HG03097 (cell line): ENCODE measurements at regions not wholly inside any gene's neighbourhood (a gene's known extent, or its start where the extent isn't known, plus 50 kb on each side); places are given as distances from the start of the nearest gene placed in this dataset.

Experiments used
- ATAC-seq: cut with Tn5 transposase; IDR thresholded peaks from one replicate; pipeline ENCODE4 v1.9.1; 2021; ENCODE audit not compliant: unreplicated experiment, low FRiP score

DNA sequence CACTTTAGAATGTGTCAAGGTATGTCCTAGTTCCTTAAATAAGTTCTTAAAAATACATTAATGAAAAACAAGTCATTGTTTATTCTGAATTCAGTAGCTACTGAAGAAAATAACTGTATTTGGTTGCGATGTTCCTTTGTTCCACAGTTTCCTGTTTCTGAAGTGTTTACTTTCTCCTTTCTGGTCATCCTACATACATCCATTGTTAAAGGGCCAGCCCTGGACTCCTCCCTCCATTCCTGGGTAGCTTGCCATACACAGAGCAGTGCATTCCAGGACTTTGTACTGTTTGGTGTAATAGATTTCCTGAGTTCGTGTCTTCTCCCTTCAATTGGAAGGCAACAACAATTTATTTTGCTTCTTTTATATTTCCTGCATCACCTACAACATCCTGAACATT, 845.4 kb upstream of the CXADR start:
- no peak for ATAC-seq

DNA sequence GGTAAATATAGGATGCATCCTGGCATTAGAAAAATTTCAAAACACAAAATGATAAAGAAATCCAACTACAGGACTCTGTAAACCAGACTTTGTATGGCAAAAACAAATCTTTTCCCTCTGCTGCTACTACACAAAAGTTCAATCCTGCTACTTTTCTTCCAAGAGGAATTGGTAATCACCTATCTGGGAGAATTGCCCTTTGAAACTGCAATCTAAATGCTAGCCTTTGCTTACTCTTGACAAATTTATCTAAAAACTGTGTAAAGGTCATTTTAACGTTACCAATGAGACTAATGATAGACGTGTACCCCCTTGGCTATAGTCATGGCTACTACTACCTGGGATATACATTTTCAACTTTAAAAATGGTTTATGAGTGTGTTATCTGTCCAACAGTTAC, 837.9 kb upstream of the CXADR start:
- no peak for ATAC-seq

GRCh38 chr21:16676391-16676790, 836.5 kb upstream of the CXADR start:
- ATAC-seq = no peak

DNA sequence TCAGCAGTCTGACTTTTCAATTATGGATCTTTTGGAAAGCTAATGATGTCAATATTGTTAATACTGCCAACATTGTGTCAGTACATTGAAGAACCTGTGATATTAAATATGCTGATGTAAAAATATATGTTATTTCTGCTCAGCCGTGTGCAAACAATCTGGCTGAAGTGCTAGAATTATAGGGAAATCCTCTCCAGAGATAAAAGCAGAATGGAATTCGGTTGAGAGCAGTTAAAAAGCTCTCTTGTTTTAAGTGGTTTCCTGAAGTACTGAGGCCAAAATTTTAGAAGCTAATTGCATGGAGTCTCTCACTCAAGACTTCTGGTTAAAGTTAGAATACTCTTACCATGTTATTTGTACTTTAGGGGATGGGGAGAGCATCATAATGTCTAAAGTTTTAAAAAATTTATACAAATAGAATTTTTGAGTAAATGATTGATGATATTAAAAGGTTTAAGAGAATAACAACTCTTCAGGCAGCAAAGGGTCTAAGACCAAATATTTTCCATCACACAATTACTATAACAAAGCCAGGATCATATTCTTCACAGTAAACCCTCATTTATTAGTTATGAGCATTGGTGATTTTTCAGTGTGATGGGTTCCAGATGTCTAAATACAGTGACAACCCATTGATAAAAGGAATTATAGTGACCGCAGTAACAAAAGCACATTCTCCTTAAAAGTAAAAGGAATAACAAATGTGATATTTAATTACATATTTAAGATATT, 834.2 kb upstream of the CXADR start:
- no peak for ATAC-seq

GRCh38 chr21:16695074-16695473, 817.8 kb upstream of the CXADR start:
- no peak for ATAC-seq

DNA sequence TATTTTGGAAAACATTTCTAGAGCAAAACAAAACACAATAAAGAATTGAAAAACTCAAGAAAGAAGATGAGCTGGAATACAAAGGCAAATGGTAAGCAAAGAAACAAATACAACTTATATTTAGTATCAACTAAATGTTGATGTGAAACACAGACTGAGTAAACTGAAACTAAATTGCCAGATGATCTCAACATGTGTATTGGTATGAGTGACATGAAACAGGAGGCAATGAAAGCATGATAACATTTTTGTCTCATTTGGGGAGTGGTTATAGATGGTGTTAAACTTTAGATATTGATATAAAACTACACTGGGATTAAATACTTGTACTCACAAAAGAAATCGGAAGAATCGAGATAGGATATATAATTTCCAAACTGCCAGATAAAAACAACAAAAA, 805.6 kb upstream of the CXADR start:
- ATAC-seq = no peak

DNA sequence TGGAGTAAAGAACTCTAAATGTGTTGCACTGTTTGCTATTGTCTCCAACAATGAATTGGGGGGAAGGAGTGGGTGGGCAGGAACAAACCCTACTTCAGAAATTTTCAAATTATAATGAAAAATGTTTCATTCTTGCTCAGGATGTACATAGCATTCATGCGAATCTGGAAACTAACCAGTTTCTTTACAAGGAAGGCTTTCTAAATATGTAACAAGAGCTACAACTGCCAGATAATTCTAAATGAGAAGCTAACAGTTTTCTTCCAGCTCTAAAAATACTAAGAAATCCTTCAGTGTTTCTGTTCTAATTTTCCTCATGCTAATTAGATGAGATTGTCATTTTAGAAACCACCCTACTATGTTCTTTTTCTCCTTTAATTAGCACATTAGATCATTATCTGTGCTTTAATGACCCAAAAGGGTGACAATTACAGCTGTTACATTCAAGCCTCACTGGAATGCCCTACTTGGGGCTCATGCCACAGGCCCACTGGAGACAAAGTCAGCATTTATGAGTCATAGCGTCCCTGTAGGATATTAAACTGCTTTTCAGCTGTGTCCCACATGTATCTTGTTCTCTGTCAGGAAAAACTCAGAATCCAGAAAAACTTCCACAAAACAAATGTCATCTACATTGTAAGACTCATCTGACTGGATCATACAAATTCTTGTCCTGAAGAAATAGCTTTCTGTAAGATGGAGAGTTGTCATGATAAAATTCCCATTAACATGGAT, 804.6 kb upstream of the CXADR start:
- no peak for ATAC-seq

DNA sequence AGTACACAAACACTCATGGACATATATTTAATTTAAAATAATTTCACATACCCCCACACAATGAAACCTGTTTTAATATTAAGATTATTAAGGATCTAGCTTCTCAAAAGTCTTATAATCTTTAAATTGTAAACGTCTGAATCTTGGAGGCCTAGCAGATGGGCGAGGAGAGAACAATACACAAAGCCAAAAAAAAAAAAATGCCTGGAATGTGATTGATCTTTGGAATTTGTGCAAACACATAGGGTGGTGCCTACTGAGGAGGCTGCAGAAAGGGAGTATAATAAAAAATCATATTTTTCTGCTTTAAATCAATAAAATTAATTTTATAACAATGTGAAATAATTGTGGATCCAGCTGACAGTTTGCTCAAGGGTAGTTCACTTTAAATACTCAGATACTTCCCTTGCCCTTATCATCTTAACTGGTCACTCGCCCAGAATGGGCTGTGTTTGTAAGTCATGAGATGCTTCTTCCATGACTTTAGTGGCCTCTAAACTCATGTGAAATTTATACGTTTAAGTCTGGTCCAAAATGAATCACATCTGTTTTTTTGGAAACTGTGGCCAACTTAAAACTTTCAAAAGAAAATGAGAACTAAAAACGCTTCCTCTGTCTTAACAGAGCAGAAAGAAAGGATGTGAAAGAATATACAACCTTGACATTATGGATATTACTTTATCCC, 802.8 kb upstream of the CXADR start:
- no peak for ATAC-seq

GRCh38 chr21:16711757-16712156, 801.1 kb upstream of the CXADR start:
- ATAC-seq = no peak

DNA sequence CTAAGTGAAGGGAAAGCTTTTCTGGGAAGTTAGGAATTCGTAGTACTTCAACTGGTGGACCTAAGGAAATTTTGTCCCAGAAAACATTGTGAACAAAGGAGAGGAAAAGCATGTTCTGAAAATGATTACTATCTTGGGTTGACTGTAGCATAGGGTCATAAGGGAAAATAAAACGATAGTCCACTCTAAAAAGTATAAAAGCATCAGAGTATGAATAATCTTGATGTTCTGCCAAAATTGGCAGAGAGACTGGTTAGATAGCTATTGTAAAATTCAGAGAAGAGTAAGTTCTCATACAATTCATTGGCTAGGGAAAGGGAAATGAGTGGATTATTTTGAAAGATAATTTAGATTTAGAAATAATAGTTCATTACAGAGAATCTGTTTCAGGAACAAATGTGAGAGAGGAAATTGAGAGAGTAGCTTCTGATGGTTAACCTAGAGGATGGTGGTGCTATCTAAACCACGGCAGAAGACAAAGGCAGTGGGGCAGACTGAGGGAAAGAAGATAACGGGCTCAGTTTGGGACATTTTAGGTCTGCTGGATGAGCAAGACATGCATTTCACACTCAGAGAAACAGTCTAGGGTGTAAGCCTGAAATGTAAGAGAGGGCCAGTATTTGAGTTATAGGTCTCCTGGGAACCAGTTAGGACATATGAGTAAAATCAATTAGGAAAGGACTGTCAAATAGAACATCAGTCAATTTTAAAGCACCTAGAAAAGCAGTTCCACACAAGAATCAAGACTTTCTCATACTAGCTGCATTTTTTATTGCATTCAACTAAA, 799.3 kb upstream of the CXADR start:
- ATAC-seq = no peak

GRCh38 chr21:16740511-16740910, 772.3 kb upstream of the CXADR start:
- no peak for ATAC-seq

GRCh38 chr21:16741141-16741665, 771.6 kb upstream of the CXADR start:
- no peak for ATAC-seq

DNA sequence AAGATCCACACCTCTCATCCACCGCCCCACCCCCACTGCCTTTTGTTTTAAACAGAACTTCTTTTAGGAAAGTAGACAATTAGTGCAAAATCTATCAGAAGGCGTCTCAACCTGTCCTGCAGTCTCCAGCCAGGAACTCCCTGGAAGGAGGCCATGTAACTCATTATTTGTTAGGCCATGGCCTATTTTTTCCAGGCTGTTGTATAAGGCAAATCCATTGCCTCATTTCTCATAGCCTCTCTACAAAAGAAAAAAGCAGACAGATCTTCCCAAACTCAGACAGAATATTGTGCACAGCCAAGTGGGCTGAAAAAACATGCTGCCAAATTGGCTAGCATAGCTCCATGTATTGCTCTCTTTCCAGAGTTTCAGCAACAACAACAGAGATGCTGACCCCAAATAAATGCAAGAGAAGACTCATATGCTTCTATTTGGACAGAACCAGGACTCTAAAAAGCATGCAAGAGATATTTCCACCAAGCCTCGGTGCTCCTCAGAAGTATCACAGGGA, 770.7 kb upstream of the CXADR start:
- ATAC-seq = no peak

DNA sequence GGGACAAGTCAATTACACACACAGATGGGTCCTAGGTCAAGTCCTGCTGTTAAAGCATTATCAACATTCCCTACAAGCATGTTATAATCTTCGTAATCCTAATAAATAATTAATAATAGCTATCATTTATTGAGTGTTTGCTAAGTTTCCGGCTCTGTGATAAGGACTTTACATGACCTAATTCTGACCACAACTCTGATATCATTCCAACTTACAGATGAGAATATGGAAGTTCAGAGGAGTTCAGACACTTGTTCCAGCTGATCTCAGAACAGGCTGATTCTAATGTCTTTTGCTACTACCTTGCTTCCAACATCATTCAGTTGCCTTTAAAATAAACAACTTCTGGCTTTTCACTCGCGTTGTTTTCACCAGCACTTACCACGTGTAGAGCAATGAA, 770.1 kb upstream of the CXADR start:
- ATAC-seq = no peak

- no peak for ATAC-seq
Observed at GRCh38 chr21:16743317-16743716, 769.5 kb upstream of the CXADR start.

DNA sequence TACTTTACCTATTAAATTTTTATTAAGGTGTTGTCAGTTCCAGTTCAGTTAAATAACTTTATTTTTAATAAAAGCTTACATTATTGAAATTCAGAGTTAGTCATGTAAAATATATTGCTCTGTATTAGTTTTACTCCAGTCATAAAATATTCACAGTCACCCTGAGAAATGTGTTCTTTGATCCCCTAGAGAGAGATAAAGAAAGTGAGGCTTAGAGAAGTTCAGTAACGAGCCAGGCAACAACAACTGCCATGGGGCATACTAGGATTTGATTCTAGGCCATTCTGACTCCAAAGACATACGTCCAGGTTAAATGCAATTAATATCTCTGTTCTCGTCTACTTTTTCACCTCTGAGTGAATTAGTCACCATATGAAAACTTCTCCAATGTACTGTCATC, 761.9 kb upstream of the CXADR start:
- ATAC-seq = no peak

- no peak for ATAC-seq
Observed at GRCh38 chr21:16751695-16752474, 761.0 kb upstream of the CXADR start.

DNA sequence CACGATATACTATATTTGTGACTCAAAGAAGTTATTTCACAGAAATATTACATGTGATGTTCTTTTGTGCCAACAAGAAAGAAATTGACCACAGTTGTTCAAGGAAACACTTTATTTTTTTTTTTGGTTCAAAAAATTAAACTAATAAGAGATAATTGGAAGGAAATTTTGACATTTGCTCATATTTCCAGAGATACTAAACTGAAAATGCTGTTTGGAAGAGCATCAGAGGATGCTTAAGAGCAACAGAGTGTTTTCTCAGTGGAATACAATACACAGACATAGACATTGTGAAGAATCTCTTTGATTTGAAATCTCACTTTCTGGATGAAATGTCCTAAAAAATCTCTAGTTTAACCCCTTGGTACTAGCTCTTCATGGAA, 760.4 kb upstream of the CXADR start:
- ATAC-seq = no peak

DNA sequence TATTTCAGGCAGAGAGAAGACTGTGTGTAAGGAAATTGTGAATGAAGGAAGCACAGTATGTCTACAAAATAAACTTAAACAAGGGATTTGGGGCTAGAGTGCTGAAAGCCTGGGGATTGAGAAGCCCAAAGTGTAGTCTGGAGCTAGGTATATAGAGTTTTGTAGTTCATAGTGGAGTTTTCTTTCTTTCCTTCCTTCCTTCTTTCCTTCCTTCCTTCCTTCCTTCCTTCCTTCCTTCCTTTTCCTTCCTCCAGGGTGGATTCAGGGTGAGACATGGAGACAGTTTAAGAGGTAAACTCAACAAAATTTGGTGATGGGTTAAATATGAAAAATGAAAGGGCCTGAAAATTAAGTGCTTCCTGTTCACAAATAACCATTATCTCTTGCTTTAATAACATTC, 757.8 kb upstream of the CXADR start:
- ATAC-seq = no peak

DNA sequence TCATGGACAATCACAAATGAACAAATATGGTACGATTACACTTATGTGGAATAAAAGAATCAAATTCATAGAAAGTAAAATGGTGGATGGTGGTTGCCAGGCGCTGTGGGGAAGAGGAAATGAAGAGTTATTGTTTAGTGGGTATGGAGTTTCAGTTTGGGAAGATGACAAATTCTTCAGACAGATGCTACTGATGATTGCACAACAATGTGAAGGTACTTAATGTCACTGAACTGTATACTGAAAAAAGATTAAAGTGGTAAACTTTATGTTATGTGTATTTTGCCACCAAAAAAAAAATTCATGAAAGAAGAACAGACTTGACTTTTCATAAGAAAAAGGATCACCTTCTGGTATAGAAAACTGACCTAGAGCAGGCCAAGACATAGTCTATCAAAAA, 745.6 kb upstream of the CXADR start:
- ATAC-seq = no peak
